ENCODE measurements at regions not wholly inside any gene's neighbourhood (a gene's known extent, or its start where the extent isn't known, plus 50 kb on each side); places are given as distances from the start of the nearest gene placed in this dataset.

GRCh38 chr1:115577513-115577912, 64.3 kb upstream of the VANGL1 start:
- Mint-ChIP-seq H3K27ac (no peak overlapping the region), H3K4me3 (no peak overlapping the region), H3K4me1 (no peaks in the 10 kb centered on the region), H3K9me3 (peaks cover 7 to 25% (median 16%) of the 10 kb centered on the region in 3 donors), H3K36me3 (no peaks in the 10 kb centered on the region), H3K27me3 (no peaks in the 10 kb centered on the region)
- POLR2A ChIA-PET: no interaction called here
- Histone ChIP-seq H3K27me3 (replicated peaks in 1 of 2; ENCODE audit: control insufficient read depth in 2 of 2, extremely low read depth in 1 of 2, insufficient read depth in 2 of 2, low read length in 1 of 2) (no peaks in the 10 kb centered on the region), H3K36me3 (ENCODE audit: control insufficient read depth in 2 of 2, extremely low read depth in 1 of 2, insufficient read depth in 1 of 2, low read length in 1 of 2) (no peaks in the 10 kb centered on the region), H3K4me3 (ENCODE audit: control insufficient read depth in 1 of 2, extremely low read depth in 1 of 2, low read length in 1 of 2) (no peak overlapping the region), H3K27ac (ENCODE audit: low read length) (no peak overlapping the region), H3K4me1 (ENCODE audit: control insufficient read depth in 1 of 2, extremely low read depth in 1 of 2, insufficient read depth in 2 of 2, low read length in 2 of 2) (no peaks in the 10 kb centered on the region), H3K9me3 (no peaks in the 10 kb centered on the region)
- WGBS (ENCODE audit: insufficient coverage): 50% methylated on average over 1 of the region's 3 CpGs
- DNase-seq: no peak
- CTCF ChIA-PET: no interaction called here
- no peak for ATAC-seq (replicated peaks in 1 of 4)

- Histone ChIP-seq H3K27ac (ENCODE audit: low read length) (no peak overlapping the region), H3K36me3 (ENCODE audit: control insufficient read depth in 2 of 2, extremely low read depth in 1 of 2, insufficient read depth in 1 of 2, low read length in 1 of 2) (no peaks in the 10 kb centered on the region), H3K27me3 (replicated peaks in 1 of 2; ENCODE audit: control insufficient read depth in 2 of 2, extremely low read depth in 1 of 2, insufficient read depth in 2 of 2, low read length in 1 of 2) (no peaks in the 10 kb centered on the region), H3K9me3 (no peaks in the 10 kb centered on the region), H3K4me3 (ENCODE audit: control insufficient read depth in 1 of 2, extremely low read depth in 1 of 2, low read length in 1 of 2) (no peak overlapping the region), H3K4me1 (ENCODE audit: control insufficient read depth in 1 of 2, extremely low read depth in 1 of 2, insufficient read depth in 2 of 2, low read length in 2 of 2) (no peaks in the 10 kb centered on the region)
- ChIA-PET POLR2A (no interaction called here), CTCF (no interaction called here)
- H3K27me3 Mint-ChIP-seq: no peaks in the 10 kb centered on the region
- H3K4me3 Mint-ChIP-seq: no peak overlapping the region
- H3K27ac Mint-ChIP-seq: no peak overlapping the region
- ATAC-seq (replicated peaks in 1 of 4) (no peak), DNase-seq (no peak)
- no peaks in the 10 kb centered on the region for H3K4me1 Mint-ChIP-seq
- no peaks in the 10 kb centered on the region for H3K36me3 Mint-ChIP-seq
- H3K9me3 Mint-ChIP-seq: peaks cover 8 to 28% (median 17%) of the 10 kb centered on the region in 3 donors
These were observed 66.1 kb upstream of the VANGL1 start for GRCh38 chr1:115575661-115576060.

- ChIA-PET CTCF (no interaction called here), POLR2A (no interaction called here)
- DNase-seq: no peak
- Histone ChIP-seq H3K27me3 (replicated peaks in 1 of 2; ENCODE audit: control insufficient read depth in 2 of 2, extremely low read depth in 1 of 2, insufficient read depth in 2 of 2, low read length in 1 of 2) (no peaks in the 10 kb centered on the region), H3K4me3 (ENCODE audit: control insufficient read depth in 1 of 2, extremely low read depth in 1 of 2, low read length in 1 of 2) (no peak overlapping the region), H3K4me1 (ENCODE audit: control insufficient read depth in 1 of 2, extremely low read depth in 1 of 2, insufficient read depth in 2 of 2, low read length in 2 of 2) (no peaks in the 10 kb centered on the region), H3K9me3 (no peaks in the 10 kb centered on the region), H3K27ac (ENCODE audit: low read length) (no peak overlapping the region), H3K36me3 (ENCODE audit: control insufficient read depth in 2 of 2, extremely low read depth in 1 of 2, insufficient read depth in 1 of 2, low read length in 1 of 2) (no peaks in the 10 kb centered on the region)
- Mint-ChIP-seq H3K4me1 (no peaks in the 10 kb centered on the region), H3K9me3 (peaks cover 11 to 26% (median 24%) of the 10 kb centered on the region in 3 donors), H3K4me3 (no peak overlapping the region), H3K27me3 (peaks cover 0 to 7% of the 10 kb centered on the region in 2 donors), H3K27ac (no peak overlapping the region), H3K36me3 (no peaks in the 10 kb centered on the region)
- no peak for ATAC-seq (replicated peaks in 1 of 4)
- WGBS (ENCODE audit: insufficient coverage): 64% methylated on average over 1 of the region's 1 CpG
These were observed 69.1 kb upstream of the VANGL1 start for GRCh38 chr1:115572710-115573109.

- peaks cover 14 to 26% of the 10 kb centered on the region in 2 donors for H3K27me3 Mint-ChIP-seq
- H3K27ac Mint-ChIP-seq: no peak overlapping the region
- ChIA-PET POLR2A (no interaction called here), CTCF (no interaction called here)
- Histone ChIP-seq H3K36me3 (ENCODE audit: control insufficient read depth in 2 of 2, extremely low read depth in 1 of 2, insufficient read depth in 1 of 2, low read length in 1 of 2) (no peaks in the 10 kb centered on the region), H3K4me1 (ENCODE audit: control insufficient read depth in 1 of 2, extremely low read depth in 1 of 2, insufficient read depth in 2 of 2, low read length in 2 of 2) (no peaks in the 10 kb centered on the region), H3K4me3 (ENCODE audit: control insufficient read depth in 1 of 2, extremely low read depth in 1 of 2, low read length in 1 of 2) (no peak overlapping the region), H3K27ac (ENCODE audit: low read length) (no peak overlapping the region), H3K9me3 (no peaks in the 10 kb centered on the region), H3K27me3 (replicated peaks in 1 of 2; ENCODE audit: control insufficient read depth in 2 of 2, extremely low read depth in 1 of 2, insufficient read depth in 2 of 2, low read length in 1 of 2) (no peaks in the 10 kb centered on the region)
- ATAC-seq (replicated peaks in 1 of 4) (no peak), DNase-seq (no peak)
- H3K36me3 Mint-ChIP-seq: no peaks in the 10 kb centered on the region
- H3K9me3 Mint-ChIP-seq: peaks cover 11 to 20% (median 12%) of the 10 kb centered on the region in 3 donors
- peaks cover 0 to 5% (median 0%) of the 10 kb centered on the region in 3 donors for H3K4me1 Mint-ChIP-seq
- no peak overlapping the region for H3K4me3 Mint-ChIP-seq
These were observed 74.3 kb upstream of the VANGL1 start for GRCh38 chr1:115567431-115567830.

- WGBS (ENCODE audit: insufficient coverage): 100% methylated on average over 1 of the region's 3 CpGs
- H3K4me1 ChIP-seq (ENCODE audit: control insufficient read depth in 1 of 2, extremely low read depth in 1 of 2, insufficient read depth in 2 of 2, low read length in 2 of 2): no peaks in the 10 kb centered on the region
- no peaks in the 10 kb centered on the region for H3K9me3 ChIP-seq
- Mint-ChIP-seq H3K36me3 (no peaks in the 10 kb centered on the region), H3K27me3 (peaks cover 22 to 30% of the 10 kb centered on the region in 2 donors), H3K27ac (no peak overlapping the region), H3K4me3 (no peak overlapping the region), H3K4me1 (peaks cover 0 to 5% (median 0%) of the 10 kb centered on the region in 3 donors), H3K9me3 (peaks cover 11 to 18% (median 12%) of the 10 kb centered on the region in 3 donors)
- no peak overlapping the region for H3K27ac ChIP-seq (ENCODE audit: low read length)
- H3K27me3 ChIP-seq (replicated peaks in 1 of 2; ENCODE audit: control insufficient read depth in 2 of 2, extremely low read depth in 1 of 2, insufficient read depth in 2 of 2, low read length in 1 of 2): no peaks in the 10 kb centered on the region
- CTCF ChIA-PET: no interaction called here
- no peak overlapping the region for H3K4me3 ChIP-seq (ENCODE audit: control insufficient read depth in 1 of 2, extremely low read depth in 1 of 2, low read length in 1 of 2)
- ATAC-seq (replicated peaks in 1 of 4): no peak
- H3K36me3 ChIP-seq (ENCODE audit: control insufficient read depth in 2 of 2, extremely low read depth in 1 of 2, insufficient read depth in 1 of 2, low read length in 1 of 2): no peaks in the 10 kb centered on the region
- no peak for DNase-seq
- POLR2A ChIA-PET: no interaction called here
These were observed 76.0 kb upstream of the VANGL1 start for GRCh38 chr1:115565791-115566190.

GRCh38 chr1:115565353-115565752, 76.4 kb upstream of the VANGL1 start:
- Histone ChIP-seq H3K9me3 (no peaks in the 10 kb centered on the region), H3K4me3 (ENCODE audit: control insufficient read depth in 1 of 2, extremely low read depth in 1 of 2, low read length in 1 of 2) (no peak overlapping the region), H3K36me3 (ENCODE audit: control insufficient read depth in 2 of 2, extremely low read depth in 1 of 2, insufficient read depth in 1 of 2, low read length in 1 of 2) (no peaks in the 10 kb centered on the region), H3K27ac (ENCODE audit: low read length) (no peak overlapping the region), H3K4me1 (ENCODE audit: control insufficient read depth in 1 of 2, extremely low read depth in 1 of 2, insufficient read depth in 2 of 2, low read length in 2 of 2) (no peaks in the 10 kb centered on the region), H3K27me3 (replicated peaks in 1 of 2; ENCODE audit: control insufficient read depth in 2 of 2, extremely low read depth in 1 of 2, insufficient read depth in 2 of 2, low read length in 1 of 2) (peaks cover 0 to 2% of the 10 kb centered on the region in 2 experiments)
- DNase-seq (no peak), ATAC-seq (replicated peaks in 1 of 4) (no peak)
- ChIA-PET POLR2A (no interaction called here), CTCF (interaction anchor here in 1 of 2 donors (0.6 kb wide), 1 partner anchor 17 kb away, joined by 3 read pairs; no protein-coding TSS in a partner anchor)
- Mint-ChIP-seq H3K27ac (no peak overlapping the region), H3K4me3 (no peak overlapping the region), H3K9me3 (peaks cover 11 to 18% (median 12%) of the 10 kb centered on the region in 3 donors), H3K4me1 (peaks cover 0 to 5% (median 0%) of the 10 kb centered on the region in 3 donors), H3K27me3 (peaks cover 26 to 31% of the 10 kb centered on the region in 2 donors), H3K36me3 (no peaks in the 10 kb centered on the region)
- 86% methylated on average over 2 of the region's 3 CpGs for WGBS (ENCODE audit: insufficient coverage)

- H3K27ac Mint-ChIP-seq: no peak overlapping the region
These were observed 77.6 kb upstream of the VANGL1 start for GRCh38 chr1:115564201-115564600.

More at GRCh38 chr1:115564201-115564600, 77.6 kb upstream of the VANGL1 start:
- H3K4me1 Mint-ChIP-seq: peaks cover 0 to 5% (median 0%) of the 10 kb centered on the region in 3 donors
- H3K36me3 Mint-ChIP-seq: no peaks in the 10 kb centered on the region
- no peaks in the 10 kb centered on the region for H3K4me1 ChIP-seq (ENCODE audit: control insufficient read depth in 1 of 2, extremely low read depth in 1 of 2, insufficient read depth in 2 of 2, low read length in 2 of 2)
- H3K9me3 ChIP-seq: no peaks in the 10 kb centered on the region
- H3K27me3 Mint-ChIP-seq: peaks cover 29 to 31% of the 10 kb centered on the region in 2 donors
- ChIA-PET CTCF (interaction anchor here in 1 of 2 donors (0.6 kb wide), 1 partner anchor 12 kb away, joined by 5 read pairs; no protein-coding TSS in a partner anchor), POLR2A (no interaction called here)
- no peak overlapping the region for H3K27ac ChIP-seq (ENCODE audit: low read length)
- H3K9me3 Mint-ChIP-seq: peaks cover 11 to 18% (median 12%) of the 10 kb centered on the region in 3 donors
- H3K4me3 Mint-ChIP-seq: no peak overlapping the region
- no peaks in the 10 kb centered on the region for H3K36me3 ChIP-seq (ENCODE audit: control insufficient read depth in 2 of 2, extremely low read depth in 1 of 2, insufficient read depth in 1 of 2, low read length in 1 of 2)
- ATAC-seq (replicated peaks in 1 of 4): no peak
- H3K4me3 ChIP-seq (ENCODE audit: control insufficient read depth in 1 of 2, extremely low read depth in 1 of 2, low read length in 1 of 2): no peak overlapping the region
- 24% methylated on average over 7 of the region's 25 CpGs for WGBS (ENCODE audit: insufficient coverage)
- H3K27me3 ChIP-seq (replicated peaks in 1 of 2; ENCODE audit: control insufficient read depth in 2 of 2, extremely low read depth in 1 of 2, insufficient read depth in 2 of 2, low read length in 1 of 2): peaks cover 0 to 3% of the 10 kb centered on the region in 2 experiments
- no peak for DNase-seq
